Stimulated activated CD8-positive, alpha-beta memory T cell treated with anti-CD3 and anti-CD28 coated beads, Interleukin-7, amount 100 ng/mL, for 24 hours (primary cell): ENCODE measurements at regions not wholly inside any gene's neighbourhood (a gene's known extent, or its start where the extent isn't known, plus 50 kb on each side); places are given as distances from the start of the nearest gene placed in this dataset.
"Not testable (repeated sequence)": the region's sequence is repeated elsewhere in the genome, so short reads cannot be mapped to it uniquely, and the experiment has no call there.

Source experiments
- DNase-seq: peaks from one replicate; pipeline ENCODE4 v3.0.0-alpha.2; 2020; ENCODE audit warnings: low read depth

DNA sequence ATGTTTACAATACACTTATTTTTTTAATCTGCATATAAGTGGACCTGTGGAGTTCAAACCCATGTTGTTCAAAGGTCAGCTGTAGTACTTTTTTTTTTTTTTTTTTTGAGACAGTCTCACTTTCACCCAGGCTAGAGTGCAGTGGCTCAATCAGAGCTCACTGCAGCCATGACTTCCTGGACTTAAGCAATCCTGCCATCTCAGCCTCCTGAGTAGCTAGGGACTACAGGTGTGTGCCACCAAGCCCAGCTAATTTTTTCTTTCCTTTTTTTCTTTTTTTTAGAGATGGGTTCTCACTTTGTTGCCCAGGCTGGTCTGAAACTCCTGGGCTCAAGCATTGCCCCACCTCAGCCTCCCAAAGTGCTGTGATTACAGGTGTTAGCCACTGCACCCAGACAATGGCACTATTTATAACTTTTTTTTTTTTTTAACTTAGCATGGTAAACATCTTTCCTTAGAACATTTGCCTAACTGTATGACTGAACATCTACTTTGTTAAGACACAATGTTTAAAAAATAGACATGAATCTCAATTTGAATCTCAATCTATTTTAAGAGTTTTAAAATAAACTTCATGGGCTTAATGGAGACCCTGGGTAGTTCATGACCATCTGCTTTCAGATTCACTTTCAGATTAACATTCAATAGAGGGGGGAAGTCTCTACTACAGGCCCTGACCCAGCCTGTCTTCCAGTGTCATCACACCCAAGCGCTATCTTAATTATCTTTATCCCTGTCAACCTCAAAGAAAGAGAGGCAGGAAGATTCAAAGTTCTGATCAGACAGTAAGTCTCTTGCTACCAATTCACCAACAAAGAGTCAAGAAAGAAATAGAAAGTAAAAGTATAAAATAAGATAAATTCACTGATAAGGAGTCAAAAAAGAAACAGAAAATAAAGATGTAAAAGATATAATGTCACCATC is 97.7 kb upstream of the DOCK9 start:
- no peak for DNase-seq

DNA sequence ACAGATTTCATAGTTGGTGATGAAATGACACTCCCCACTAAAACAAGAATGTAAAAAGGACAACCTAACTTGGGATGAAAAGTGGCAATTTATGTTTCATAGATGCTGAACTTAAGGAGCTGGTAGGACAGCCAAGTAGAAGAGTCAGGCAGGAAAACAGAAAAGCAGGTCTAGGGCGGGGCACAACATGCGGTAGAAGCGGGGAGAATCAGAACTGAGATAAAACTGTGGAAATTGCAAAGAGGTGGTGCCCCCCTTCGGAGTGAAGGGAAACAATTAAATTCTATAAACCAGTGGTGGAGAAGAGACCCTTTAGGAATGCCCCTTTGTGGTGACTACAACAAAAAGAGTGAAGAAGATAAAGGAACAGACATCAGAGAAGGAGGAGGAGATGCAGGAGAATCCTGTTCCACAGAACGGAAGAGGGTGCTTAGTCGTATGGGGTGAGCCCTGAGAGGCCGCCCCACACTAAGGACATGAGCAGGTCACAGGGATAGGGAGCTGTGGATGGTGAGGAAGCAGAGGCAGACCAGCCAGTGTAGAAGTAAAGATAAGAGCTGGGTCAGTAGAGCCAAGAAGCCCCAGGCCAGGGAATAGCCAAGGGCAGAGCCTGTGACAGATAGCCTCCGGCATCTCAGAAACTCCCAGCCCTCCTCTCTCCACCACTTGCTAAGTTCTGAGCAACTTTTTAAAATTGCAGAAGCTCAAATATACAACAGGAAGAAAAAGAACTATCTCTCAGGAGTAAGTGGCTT is 100.3 kb upstream of the DOCK9 start:
- no peak for DNase-seq

DNA sequence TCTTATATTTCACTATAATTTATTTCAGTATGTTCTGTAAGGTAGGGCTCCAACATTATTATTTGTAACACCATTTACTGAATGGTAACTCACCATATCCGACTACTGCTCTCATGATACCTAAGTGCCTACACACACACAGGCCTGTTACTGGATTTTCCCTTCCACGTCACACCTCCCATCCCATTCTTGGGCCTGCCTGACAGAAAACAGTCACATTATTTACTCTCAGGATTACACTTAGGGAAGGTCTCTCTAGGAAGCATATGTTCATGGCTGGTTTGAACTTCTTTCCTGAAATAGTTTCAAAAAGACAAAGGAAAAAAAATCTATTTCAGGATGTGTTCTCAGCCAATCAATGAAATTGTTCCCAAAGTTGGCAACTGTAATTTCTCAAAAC is 102.3 kb upstream of the DOCK9 start:
- no peak for DNase-seq

DNA sequence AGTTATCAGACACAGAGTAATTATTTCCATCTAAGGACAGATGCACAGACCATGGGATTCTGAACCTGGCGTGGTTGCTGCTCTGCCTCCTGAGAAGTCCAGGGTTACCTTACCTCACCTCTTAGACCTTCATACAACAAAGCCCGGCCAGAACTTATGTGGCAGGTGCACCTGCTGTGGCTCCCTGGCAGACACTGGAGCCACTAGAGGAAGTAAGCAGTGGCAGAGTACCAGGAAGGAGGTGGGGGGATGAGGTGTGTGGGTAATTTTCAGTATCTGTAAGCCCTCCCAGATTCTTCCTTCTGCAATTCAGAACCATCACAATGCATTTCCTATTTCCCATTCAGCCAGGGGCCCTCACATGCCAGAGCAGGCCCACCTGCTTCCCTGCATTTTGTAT is 106.1 kb upstream of the DOCK9 start:
- no peak for DNase-seq

- DNase-seq = no peak
Measured at GRCh38 chr13:99085139-99085807, 107.4 kb upstream of the DOCK9 start.

DNA sequence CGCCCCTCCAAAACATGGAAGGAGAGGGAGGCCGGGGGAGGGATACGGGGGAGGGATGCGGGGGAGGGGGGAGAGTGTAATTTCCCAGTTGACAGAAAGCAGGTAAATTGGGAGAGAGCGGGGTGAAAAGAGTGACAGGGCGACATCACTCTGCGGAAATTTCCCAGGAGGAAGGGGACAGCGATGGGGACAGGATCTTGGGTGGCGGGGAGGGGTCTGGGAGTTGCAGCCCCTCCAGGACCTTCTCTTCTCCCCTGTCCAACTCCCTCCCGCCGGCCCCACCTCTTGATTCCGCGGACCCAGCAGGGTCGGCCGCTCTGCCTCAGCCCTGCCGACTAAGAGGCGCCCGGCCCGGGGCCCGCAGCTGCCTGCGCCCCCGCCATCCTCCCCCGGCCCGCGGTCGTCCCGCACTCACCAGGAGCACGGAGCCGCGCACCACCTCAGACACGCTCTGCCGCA is 108.0 kb upstream of the DOCK9 start:
- no peak for DNase-seq

GRCh38 chr13:99086267-99087097 is 108.6 kb upstream of the DOCK9 start:
- DNase-seq = no peak

DNA sequence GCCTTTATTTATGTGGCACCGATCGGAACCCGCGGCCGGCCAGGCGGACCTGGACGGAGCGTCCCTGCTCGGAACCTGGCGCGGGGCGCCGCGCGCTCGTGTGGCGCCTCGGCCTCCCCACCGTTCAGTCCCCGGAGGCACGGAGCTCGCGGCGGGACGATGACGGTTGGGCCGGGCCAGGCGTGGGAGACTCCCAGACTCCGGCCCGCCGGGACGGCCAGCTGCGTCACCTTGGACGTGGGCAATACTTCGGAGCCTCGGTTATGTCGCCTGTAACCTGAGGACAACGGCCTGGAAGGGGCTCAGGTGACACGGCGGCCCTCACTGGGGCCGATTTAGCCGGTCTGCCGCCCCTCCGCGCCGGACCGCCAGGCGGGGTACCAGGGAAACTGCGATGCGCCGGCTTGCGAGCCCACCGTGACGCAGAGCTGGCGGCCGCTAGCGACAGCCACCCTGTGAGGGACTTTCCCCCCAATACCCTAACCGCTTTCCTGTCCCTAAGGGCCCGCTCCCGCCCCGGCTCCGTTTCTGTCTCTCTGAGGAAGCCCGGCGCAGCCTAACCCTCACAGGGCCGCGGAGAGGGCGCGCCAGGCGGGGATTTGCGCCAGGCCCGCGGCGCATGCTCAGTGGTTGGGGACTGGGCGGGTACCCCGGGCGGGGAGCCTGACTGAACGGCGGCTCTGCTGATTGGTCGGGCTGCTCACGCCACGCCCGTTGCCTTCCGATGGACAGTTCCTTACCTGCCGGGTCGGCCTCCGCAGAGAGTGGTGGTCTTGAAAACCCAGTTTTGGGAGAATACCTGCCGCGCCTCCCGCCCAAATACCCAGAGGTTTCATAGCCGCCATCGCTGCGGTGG is 109.5 kb upstream of the DOCK9 start:
- peak; percentile 82 for DNase-seq

- no peak for DNase-seq
Measured at GRCh38 chr13:99087954-99088491, 110.2 kb upstream of the DOCK9 start.

DNA sequence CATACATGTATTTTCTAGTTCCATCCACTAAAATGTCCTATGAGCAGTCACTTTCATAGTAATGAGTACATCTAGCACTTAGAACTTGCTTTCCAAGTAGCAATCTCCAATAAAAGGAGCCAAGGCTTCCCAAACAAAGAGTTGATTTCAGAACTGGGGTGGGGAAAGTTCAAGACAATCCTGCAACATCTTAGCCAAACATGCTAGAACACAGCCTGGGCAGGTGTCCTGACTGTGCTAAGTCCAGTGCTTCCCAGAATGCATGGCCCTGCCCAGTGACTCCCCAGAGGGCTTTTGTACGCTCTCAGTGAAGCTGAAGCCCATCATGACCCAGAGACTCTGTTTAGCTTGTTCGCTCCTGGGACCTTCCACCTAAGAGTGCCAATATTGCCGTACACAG is 106.7 kb upstream of the UBAC2 start:
- DNase-seq = no peak

DNA sequence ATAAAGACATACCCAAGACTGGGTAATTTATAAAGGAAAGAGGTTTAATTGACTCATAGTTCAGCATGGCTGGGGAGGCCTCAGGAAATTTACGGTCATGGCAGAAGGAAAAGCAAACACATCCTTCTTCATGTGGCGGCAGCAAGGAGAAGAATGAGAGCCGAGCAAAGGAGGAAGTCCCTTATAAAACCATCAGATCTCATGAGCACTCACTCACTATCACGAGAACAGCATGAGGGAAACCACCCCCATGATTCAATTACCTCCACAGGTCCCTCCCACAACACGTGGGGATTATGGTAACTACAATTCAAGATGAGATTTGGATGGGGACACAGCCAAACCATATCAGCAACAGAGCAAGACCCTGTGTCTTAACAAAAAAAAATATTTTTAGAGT is 98.8 kb upstream of the UBAC2 start:
- not testable (repeated sequence) for DNase-seq

GRCh38 chr13:99103536-99103935 is 97.1 kb upstream of the UBAC2 start:
- no peak for DNase-seq

- DNase-seq = no peak
Measured at GRCh38 chr13:99104396-99104795, 96.3 kb upstream of the UBAC2 start.

DNA sequence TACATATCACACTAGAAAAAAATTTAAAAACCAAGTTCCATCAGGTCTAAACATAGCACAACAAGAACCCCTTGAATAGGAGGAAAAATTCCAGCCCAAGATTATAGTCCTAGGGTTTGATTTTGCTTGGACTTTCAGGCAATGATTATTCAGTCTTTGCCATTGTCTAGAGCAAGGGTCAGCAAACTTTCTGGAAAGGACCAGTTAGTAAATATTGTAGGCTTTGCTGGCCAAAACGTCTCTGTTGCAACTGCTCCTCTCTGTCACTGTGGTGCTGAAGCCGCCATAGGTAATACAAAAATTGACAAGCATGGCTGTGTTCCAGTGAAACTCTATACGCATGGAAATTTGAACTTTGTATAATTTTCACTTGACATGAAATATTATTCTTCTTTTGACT is 95.5 kb upstream of the UBAC2 start:
- DNase-seq = no peak

- DNase-seq = no peak
Measured at GRCh38 chr13:99113351-99113750, 87.3 kb upstream of the UBAC2 start.

- DNase-seq = no peak
Measured at GRCh38 chr13:99118179-99118578, 82.5 kb upstream of the UBAC2 start.

DNA sequence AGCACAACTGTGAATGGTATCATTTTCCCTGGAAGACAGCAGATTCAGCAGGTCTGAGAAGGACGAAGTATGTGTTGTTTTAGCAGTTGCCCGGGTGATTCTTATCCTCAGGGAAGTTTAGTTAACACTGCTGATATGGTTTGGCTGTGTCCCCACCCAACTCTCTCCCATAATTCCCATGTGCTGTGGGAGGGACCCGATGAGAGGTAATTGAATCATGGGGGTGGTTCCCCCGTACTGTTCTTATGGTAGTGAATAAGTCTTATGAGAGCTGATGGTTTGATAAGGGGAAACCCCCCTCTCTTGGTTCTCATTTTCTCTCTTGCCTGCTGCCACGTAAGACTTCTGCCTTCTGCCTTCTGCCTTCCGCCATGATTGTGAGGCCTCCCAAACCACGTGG is 81.0 kb upstream of the UBAC2 start:
- DNase-seq = peak; percentile 4

DNA sequence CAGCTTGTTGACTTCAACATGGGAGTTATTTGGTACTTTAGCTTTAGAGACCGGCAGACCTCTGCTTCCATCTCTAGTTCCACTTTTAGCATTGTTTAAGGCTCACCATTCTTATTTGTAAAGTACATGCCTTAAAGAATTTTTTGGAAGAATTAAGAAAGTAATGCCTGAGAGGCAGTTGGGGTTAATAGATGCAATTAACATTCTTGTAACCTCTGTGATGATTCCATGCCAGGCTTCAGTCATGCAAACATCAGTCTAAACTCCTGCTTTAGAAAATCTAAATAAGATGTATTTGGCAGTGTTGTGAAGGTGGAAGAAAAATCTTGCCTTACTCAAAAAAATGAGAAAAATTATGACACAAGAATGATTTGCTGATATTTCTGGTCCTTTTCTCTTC is 79.9 kb upstream of the UBAC2 start:
- no peak for DNase-seq

DNA sequence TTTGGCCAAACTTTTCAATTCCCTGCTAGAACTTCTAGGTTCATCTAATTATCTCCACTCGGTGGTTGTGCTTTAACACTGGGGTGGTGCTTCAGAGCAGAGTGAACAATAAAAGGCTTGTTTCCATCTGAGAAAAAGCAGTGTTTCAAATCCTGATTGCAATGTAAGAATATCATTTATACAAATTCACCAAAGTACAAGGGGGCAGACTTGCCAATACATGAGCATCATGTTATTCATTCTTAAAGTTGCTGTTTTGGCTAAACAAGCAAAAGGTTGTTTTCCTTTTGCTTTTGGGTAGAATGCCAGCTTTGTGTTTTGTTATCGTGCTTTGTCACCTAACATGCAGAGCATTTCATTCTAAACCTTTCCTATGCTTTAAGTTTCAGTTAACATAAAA is 78.5 kb upstream of the UBAC2 start:
- no peak for DNase-seq
